ENCODE measurements at regions not wholly inside any gene's neighbourhood (a gene's known extent, or its start where the extent isn't known, plus 50 kb on each side); places are given as distances from the start of the nearest gene placed in this dataset.

- Mint-ChIP-seq H3K36me3 (ENCODE audit: low read depth) (peaks cover 6% of the 10 kb centered on the region), H3K27me3 (ENCODE audit: insufficient read depth, low read depth, poor library complexity) (peaks cover 2% of the 10 kb centered on the region), H3K4me3 (no peak overlapping the region), H3K9me3 (peaks cover 42% of the 10 kb centered on the region), H3K27ac (no peak overlapping the region), H3K4me1 (no peaks in the 10 kb centered on the region)
- TF ChIP-seq, protein P1, sequence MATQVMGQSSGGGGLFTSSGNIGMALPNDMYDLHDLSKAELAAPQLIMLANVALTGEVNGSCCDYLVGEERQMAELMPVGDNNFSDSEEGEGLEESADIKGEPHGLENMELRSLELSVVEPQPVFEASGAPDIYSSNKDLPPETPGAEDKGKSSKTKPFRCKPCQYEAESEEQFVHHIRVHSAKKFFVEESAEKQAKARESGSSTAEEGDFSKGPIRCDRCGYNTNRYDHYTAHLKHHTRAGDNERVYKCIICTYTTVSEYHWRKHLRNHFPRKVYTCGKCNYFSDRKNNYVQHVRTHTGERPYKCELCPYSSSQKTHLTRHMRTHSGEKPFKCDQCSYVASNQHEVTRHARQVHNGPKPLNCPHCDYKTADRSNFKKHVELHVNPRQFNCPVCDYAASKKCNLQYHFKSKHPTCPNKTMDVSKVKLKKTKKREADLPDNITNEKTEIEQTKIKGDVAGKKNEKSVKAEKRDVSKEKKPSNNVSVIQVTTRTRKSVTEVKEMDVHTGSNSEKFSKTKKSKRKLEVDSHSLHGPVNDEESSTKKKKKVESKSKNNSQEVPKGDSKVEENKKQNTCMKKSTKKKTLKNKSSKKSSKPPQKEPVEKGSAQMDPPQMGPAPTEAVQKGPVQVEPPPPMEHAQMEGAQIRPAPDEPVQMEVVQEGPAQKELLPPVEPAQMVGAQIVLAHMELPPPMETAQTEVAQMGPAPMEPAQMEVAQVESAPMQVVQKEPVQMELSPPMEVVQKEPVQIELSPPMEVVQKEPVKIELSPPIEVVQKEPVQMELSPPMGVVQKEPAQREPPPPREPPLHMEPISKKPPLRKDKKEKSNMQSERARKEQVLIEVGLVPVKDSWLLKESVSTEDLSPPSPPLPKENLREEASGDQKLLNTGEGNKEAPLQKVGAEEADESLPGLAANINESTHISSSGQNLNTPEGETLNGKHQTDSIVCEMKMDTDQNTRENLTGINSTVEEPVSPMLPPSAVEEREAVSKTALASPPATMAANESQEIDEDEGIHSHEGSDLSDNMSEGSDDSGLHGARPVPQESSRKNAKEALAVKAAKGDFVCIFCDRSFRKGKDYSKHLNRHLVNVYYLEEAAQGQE (IDR thresholded peaks at IDR 0.05; ENCODE audit: unreplicated experiment) = no peak
- TF ChIP-seq EZH2phosphoT487 (IDR thresholded peaks at IDR 0.05; ENCODE audit: unreplicated experiment) (no peak), ZNF114 (CRISPR knock-in tag; IDR thresholded peaks at IDR 0.05) (no peak), CREB1 (CRISPR knock-in tag; IDR thresholded peaks at IDR 0.05; ENCODE audit: low read depth) (no peak)
- TF ChIP-seq, protein P2, sequence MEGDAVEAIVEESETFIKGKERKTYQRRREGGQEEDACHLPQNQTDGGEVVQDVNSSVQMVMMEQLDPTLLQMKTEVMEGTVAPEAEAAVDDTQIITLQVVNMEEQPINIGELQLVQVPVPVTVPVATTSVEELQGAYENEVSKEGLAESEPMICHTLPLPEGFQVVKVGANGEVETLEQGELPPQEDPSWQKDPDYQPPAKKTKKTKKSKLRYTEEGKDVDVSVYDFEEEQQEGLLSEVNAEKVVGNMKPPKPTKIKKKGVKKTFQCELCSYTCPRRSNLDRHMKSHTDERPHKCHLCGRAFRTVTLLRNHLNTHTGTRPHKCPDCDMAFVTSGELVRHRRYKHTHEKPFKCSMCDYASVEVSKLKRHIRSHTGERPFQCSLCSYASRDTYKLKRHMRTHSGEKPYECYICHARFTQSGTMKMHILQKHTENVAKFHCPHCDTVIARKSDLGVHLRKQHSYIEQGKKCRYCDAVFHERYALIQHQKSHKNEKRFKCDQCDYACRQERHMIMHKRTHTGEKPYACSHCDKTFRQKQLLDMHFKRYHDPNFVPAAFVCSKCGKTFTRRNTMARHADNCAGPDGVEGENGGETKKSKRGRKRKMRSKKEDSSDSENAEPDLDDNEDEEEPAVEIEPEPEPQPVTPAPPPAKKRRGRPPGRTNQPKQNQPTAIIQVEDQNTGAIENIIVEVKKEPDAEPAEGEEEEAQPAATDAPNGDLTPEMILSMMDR (conservative IDR thresholded peaks at IDR 0.05; ENCODE audit: low read depth in 2 of 2) = no peak
- TF ChIP-seq, protein P3, sequence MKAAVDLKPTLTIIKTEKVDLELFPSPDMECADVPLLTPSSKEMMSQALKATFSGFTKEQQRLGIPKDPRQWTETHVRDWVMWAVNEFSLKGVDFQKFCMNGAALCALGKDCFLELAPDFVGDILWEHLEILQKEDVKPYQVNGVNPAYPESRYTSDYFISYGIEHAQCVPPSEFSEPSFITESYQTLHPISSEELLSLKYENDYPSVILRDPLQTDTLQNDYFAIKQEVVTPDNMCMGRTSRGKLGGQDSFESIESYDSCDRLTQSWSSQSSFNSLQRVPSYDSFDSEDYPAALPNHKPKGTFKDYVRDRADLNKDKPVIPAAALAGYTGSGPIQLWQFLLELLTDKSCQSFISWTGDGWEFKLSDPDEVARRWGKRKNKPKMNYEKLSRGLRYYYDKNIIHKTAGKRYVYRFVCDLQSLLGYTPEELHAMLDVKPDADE (IDR thresholded peaks at IDR 0.05) = no peak
- Histone ChIP-seq H3K4me3 (no peak overlapping the region), H3K27me3 (ENCODE audit: insufficient read depth) (no peaks in the 10 kb centered on the region), H4K20me1 (replicated peaks; ENCODE audit: insufficient read depth) (no peaks in the 10 kb centered on the region), H3K36me3 (ENCODE audit: insufficient read depth) (no peaks in the 10 kb centered on the region), H3K27ac (ENCODE audit: low read depth) (no peak overlapping the region), H3K4me2 (no peak overlapping the region), H3F3A (replicated peaks; ENCODE audit: low read depth) (no peaks in the 10 kb centered on the region), H3K9me2 (ENCODE audit: insufficient read depth) (no peaks in the 10 kb centered on the region; the same call in none of the 2 replicates), H3K79me2 (replicated peaks; ENCODE audit: insufficient read depth) (no peaks in the 10 kb centered on the region), H2AFZ (no peak overlapping the region), H3K4me1 (ENCODE audit: insufficient read depth) (no peaks in the 10 kb centered on the region)
- DNase-seq (ENCODE audit: low spot score) (no peak), ATAC-seq (no peak)
Measured at GRCh38 chr4:13778367-13778766, 150.8 kb upstream of the BOD1L1 start.

DNA sequence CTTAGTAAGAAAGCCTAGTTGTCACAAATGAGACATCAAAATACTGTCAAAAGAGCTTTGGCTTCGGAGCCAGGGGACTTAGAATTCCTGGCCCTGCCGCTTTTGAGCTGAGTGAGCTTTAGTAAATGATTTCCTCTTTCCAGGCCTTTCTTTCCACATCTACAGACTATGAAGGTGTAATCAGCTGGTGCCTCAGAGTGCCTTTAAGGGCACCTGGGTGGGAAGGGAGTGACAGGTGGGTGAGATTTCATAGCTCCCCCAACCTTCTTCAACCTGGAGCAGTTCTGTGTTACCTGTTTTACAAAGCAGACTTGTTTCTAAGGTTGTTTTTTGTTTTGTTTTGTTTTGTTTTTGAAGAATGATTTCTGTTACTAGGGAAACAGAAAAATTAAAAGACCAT, 154.7 kb upstream of the BOD1L1 start:
- H3K27me3 ChIP-seq (ENCODE audit: insufficient read depth) = no peaks in the 10 kb centered on the region
- no peaks in the 10 kb centered on the region for H3F3A ChIP-seq (replicated peaks; ENCODE audit: low read depth)
- no peak for TF ChIP-seq EZH2phosphoT487 (IDR thresholded peaks at IDR 0.05; ENCODE audit: unreplicated experiment)
- TF ChIP-seq CREB1 (CRISPR knock-in tag; IDR thresholded peaks at IDR 0.05; ENCODE audit: low read depth) = no peak
- TF ChIP-seq POLR2AphosphoS5 (IDR thresholded peaks at IDR 0.05; ENCODE audit: low read depth) = no peak
- no peak for TF ChIP-seq JUNB (IDR thresholded peaks at IDR 0.05; ENCODE audit: unreplicated experiment)
- no peaks in the 10 kb centered on the region for H3K4me1 Mint-ChIP-seq
- no peak for DNase-seq (ENCODE audit: low spot score)
- H3K9me2 ChIP-seq (ENCODE audit: insufficient read depth) = no peaks in the 10 kb centered on the region; the same call in 1 of the 2 replicates
- H3K9me3 Mint-ChIP-seq = peaks cover 8% of the 10 kb centered on the region
- H3K4me3 ChIP-seq = no peak overlapping the region
- H3K4me3 Mint-ChIP-seq = no peak overlapping the region
- no peak overlapping the region for H3K27ac ChIP-seq (ENCODE audit: low read depth)
- ATAC-seq = no peak
- H3K36me3 Mint-ChIP-seq (ENCODE audit: low read depth) = peaks cover under 1% of the 10 kb centered on the region
- peaks cover 2% of the 10 kb centered on the region for H3K27me3 Mint-ChIP-seq (ENCODE audit: insufficient read depth, low read depth, poor library complexity)
- no peaks in the 10 kb centered on the region for H3K4me1 ChIP-seq (ENCODE audit: insufficient read depth)
- no peak overlapping the region for H3K27ac Mint-ChIP-seq
- no peaks in the 10 kb centered on the region for H3K79me2 ChIP-seq (replicated peaks; ENCODE audit: insufficient read depth)
- H2AFZ ChIP-seq = no peak overlapping the region
- no peaks in the 10 kb centered on the region for H4K20me1 ChIP-seq (replicated peaks; ENCODE audit: insufficient read depth)
- H3K4me2 ChIP-seq = no peak overlapping the region
- H3K36me3 ChIP-seq (ENCODE audit: insufficient read depth) = no peaks in the 10 kb centered on the region

All from GM23338 (cell line).